Occipital lobe (tissue), 1 donor: ENCODE measurements at regions not wholly inside any gene's neighbourhood (a gene's known extent, or its start where the extent isn't known, plus 50 kb on each side); places are given as distances from the start of the nearest gene placed in this dataset.
"Not testable (repeated sequence)": the region's sequence is repeated elsewhere in the genome, so short reads cannot be mapped to it uniquely, and the experiment has no call there.

Experiments used
- DNase-seq: peaks from one replicate; lab custom pipeline; 2025; lab: John Stamatoyannopoulos, UW

- DNase-seq, result no peak
Measured at GRCh38 chr12:40172879-40173278, 51.9 kb upstream of the LRRK2 start.

DNA sequence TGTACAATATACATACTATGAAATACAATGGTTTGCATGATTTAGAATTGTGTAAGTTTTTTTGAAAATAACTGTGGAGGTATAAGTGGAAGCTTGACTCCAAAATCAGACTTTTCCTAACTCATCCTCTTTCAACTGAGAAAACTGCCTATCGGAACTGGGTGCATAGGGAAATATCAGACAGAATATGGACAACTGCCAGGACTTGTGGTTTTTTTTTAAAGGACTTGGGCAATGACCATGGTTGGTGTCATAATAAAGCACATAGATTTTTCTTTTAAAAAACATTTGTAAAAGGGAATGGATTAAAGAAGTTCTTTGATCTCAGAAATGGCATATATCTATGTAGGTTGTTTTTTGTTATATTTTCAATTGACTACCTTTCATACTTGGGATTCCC, 53.3 kb upstream of the LRRK2 start:
- DNase-seq, result no peak

DNA sequence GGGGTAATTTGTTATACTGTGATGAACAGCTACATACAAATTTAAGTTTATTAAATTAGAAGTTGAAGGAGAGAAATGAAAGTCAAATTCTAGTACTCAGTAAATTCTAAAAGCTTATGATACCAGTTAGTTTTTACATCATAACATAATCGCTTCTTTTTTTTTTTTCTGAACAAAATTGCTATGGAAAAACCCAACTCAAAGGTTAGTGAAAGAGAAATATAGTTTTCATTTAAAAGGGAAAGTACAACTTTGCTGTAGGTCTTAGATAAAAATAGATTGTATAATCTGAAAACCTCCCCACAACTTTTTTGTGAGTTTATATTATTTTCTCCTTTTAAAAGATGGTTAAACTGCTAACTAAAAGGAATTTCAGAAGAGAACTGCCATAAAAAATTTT, 53.7 kb upstream of the LRRK2 start:
- no peak for DNase-seq

DNA sequence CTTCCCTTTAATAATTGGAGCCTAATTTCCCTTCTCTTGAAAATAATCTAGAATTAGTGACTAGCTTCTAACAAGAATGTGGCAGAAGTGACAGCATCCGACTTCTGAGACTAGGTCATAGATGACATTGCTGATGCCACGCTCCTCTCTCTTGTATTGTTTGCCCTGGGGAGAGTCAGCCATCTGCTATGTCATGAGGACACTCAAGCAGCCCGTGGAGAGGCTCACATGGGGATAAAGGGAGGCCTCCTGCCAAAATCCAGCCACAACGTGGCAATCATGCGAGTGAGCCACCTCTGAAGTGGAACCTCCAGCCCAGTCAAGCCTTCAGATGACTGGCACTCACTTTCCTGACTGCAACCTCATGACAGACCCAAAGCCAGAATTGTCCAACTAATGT, 54.2 kb upstream of the LRRK2 start:
- no peak for DNase-seq

DNA sequence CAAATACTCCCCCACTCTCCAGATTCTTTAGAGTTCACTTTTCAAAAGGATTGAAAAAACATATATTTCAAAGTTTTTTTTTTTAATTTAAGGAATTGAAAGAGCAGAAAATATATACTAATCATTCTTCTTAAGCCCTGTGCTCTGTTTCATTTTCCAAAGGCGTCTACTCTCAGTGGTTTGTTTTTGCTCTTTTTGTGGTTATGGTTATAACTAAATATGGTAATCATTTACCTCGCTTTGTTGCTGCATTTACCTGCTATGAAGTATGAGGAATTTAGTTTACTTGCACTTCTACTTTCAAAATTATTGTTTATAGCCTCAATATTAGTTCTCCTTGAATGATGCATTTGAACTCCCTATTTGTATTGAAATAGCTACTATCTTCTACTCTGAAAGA, 55.9 kb upstream of the LRRK2 start:
- no peak for DNase-seq

DNA sequence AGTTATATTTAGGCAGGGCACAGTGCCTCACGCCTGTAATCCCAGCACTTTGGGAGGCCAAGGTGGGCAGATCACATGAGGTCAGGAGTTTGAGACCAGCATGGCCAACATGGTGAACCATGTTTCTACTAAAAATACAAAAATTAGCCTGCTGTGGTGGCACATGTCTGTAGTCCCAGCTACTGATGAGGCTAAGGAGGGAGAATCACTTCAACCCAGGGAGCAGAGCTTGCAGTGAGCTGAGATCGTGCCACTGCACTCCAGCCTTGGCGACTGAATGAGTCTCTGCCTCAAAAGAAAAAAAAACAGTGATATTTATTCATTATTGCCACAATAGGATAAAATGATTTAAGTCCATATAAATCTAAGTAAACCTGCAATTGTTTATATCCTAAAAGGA, 56.4 kb upstream of the LRRK2 start:
- not testable (repeated sequence) for DNase-seq

DNA sequence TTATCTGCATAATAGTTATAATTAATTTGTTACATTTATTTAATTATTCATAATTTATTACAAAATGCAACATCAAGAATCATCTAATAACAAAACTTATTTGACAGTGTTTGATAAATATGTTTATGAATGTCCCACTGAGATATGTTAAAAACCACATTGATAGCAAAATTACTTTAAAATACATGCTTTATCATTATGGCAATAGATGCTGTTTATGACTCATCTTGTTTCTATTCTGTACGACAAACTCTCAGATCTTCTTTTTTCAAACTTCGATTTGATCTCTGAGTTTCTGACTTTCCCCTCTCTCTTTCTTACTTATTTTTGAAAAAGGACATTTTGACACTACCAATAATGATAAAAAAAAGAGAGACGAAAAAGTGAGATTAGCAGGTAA, 56.8 kb upstream of the LRRK2 start:
- no peak for DNase-seq

DNA sequence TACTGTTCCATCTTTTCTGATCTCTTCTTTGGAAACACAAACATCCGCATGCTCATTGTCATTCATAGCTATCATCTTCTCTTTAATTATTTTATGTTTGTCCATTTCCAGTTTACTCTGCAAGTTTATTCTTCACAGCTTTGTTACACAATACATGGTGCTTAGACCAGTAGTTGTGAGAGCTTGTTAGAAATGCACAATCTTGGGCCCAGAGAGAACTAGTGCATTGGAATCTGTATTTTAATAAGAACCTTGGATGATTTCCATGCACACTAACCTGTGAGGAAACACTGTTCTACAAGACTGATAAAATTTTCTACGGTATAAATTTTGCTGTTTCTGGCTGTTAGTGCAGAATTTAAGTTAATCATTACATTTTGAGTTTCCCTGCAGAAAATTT, 59.3 kb upstream of the SLC2A13 start:
- no peak for DNase-seq

GRCh38 chr12:40164034-40164433, 58.2 kb upstream of the SLC2A13 start:
- no peak for DNase-seq

GRCh38 chr12:40162033-40162432, 56.2 kb upstream of the SLC2A13 start:
- no peak for DNase-seq

GRCh38 chr12:40158592-40159111, 52.8 kb upstream of the SLC2A13 start:
- no peak for DNase-seq

GRCh38 chr12:40157336-40157735, 51.5 kb upstream of the SLC2A13 start:
- DNase-seq, result no peak

GRCh38 chr12:40156021-40156764, 50.3 kb upstream of the SLC2A13 start:
- peak; percentile 3 for DNase-seq
